ENCODE measurements at regions not wholly inside any gene's neighbourhood (a gene's known extent, or its start where the extent isn't known, plus 50 kb on each side); places are given as distances from the start of the nearest gene placed in this dataset.

DNA sequence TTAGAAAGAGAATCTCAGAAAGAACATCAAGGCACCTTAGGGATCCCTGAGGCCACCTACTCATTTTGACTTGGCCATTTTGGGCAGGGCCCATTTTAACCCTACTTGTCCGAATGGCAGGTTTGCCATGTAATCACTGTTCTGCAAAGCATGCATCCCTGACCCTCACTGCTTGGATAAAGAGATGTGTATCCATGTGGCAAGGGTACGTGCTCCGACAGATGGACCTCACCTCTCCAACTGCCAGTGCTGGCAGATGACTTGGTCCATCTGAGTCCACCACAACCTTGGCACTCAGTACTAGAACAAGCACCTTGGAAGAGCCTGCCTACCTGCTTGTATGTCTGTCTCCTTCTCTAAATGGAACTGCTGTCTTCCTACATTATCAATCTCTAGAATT, 139.4 kb downstream of the SPATA19 start:
- H3K36me3 Mint-ChIP-seq (ENCODE audit: insufficient read depth, unreplicated experiment): no peaks in the 10 kb centered on the region
- TF ChIP-seq, protein P1, sequence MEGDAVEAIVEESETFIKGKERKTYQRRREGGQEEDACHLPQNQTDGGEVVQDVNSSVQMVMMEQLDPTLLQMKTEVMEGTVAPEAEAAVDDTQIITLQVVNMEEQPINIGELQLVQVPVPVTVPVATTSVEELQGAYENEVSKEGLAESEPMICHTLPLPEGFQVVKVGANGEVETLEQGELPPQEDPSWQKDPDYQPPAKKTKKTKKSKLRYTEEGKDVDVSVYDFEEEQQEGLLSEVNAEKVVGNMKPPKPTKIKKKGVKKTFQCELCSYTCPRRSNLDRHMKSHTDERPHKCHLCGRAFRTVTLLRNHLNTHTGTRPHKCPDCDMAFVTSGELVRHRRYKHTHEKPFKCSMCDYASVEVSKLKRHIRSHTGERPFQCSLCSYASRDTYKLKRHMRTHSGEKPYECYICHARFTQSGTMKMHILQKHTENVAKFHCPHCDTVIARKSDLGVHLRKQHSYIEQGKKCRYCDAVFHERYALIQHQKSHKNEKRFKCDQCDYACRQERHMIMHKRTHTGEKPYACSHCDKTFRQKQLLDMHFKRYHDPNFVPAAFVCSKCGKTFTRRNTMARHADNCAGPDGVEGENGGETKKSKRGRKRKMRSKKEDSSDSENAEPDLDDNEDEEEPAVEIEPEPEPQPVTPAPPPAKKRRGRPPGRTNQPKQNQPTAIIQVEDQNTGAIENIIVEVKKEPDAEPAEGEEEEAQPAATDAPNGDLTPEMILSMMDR (IDR thresholded peaks at IDR 0.05; ENCODE audit: unreplicated experiment): no peak
- H3K4me1 Mint-ChIP-seq (ENCODE audit: low read depth, unreplicated experiment): no peaks in the 10 kb centered on the region
- no peak for DNase-seq
- no peaks in the 10 kb centered on the region for H3K27me3 Mint-ChIP-seq (ENCODE audit: unreplicated experiment)
- H3K9me3 Mint-ChIP-seq (ENCODE audit: low read depth, unreplicated experiment): peaks cover 7% of the 10 kb centered on the region
- CTCF ChIA-PET: no interaction called here
- intact Hi-C loops (cut with micrococcal nuclease; ENCODE audit: unreplicated experiment): no loop called here
- no peak overlapping the region for H3K27ac Mint-ChIP-seq (ENCODE audit: unreplicated experiment)
- BruUV-seq (replicated peaks): no TSS peak
- H3K4me3 Mint-ChIP-seq (ENCODE audit: low read depth, unreplicated experiment): no peak overlapping the region

DNA sequence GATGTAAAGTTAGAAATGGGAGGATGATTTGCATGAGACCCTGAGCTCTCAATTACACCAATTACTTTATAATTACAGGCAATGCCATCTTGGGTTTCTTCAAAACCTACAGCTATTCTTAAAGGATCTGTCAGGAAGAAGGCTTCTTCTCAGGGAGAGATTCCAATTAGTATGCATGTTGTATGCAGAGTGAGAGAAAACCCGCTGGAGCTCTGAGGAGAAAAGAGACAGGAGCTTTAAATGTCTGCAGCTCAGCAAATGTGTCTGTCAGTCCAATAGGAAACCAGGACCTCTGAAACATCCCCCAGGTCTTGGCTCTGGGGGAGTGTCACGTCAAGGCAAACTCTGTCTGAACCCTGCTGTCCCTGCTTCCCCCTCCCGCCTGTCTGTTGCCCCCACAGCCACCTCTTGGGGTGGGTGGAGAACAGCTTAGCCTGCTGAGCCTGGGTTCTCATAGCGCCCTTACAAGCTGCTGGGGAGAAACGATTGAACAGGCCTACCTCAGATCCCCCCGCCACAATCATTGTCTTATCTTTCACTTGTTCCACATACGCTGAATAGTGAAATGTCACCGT, 140.2 kb downstream of the SPATA19 start:
- DNase-seq: no peak
- BruUV-seq (replicated peaks): no TSS peak
- H3K4me1 Mint-ChIP-seq (ENCODE audit: low read depth, unreplicated experiment): no peaks in the 10 kb centered on the region
- H3K27me3 Mint-ChIP-seq (ENCODE audit: unreplicated experiment): no peaks in the 10 kb centered on the region
- H3K36me3 Mint-ChIP-seq (ENCODE audit: insufficient read depth, unreplicated experiment): no peaks in the 10 kb centered on the region
- H3K27ac Mint-ChIP-seq (ENCODE audit: unreplicated experiment): no peak overlapping the region
- intact Hi-C loops (cut with micrococcal nuclease; ENCODE audit: unreplicated experiment): no loop called here
- peaks cover 7% of the 10 kb centered on the region for H3K9me3 Mint-ChIP-seq (ENCODE audit: low read depth, unreplicated experiment)
- H3K4me3 Mint-ChIP-seq (ENCODE audit: low read depth, unreplicated experiment): no peak overlapping the region
- CTCF ChIA-PET: no interaction called here
- TF ChIP-seq, protein P1 (IDR thresholded peaks at IDR 0.05; ENCODE audit: unreplicated experiment): no peak

DNA sequence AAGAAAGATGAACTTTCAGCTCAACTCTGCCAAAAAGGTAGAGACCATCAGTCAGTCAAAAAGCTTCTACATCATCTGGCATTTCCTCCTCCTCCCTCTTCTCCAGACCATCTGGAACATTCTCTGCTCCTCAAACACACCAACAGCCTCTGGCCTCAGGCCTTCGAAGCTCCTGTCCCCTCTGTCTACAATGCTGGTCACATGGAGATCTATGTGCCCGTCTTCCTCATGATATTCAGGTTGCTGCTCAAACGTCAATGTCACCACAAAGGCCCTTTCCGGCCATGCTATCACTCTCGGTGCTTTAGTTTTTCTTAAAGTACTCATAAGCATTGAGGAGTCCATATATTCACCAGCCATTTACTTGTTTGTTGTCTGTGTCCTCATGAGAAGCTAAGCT, 146.2 kb downstream of the SPATA19 start:
- TF ChIP-seq, protein P1 (IDR thresholded peaks at IDR 0.05; ENCODE audit: unreplicated experiment): no peak
- Mint-ChIP-seq H3K27me3 (ENCODE audit: unreplicated experiment) (no peaks in the 10 kb centered on the region), H3K4me3 (ENCODE audit: low read depth, unreplicated experiment) (no peak overlapping the region)

DNA sequence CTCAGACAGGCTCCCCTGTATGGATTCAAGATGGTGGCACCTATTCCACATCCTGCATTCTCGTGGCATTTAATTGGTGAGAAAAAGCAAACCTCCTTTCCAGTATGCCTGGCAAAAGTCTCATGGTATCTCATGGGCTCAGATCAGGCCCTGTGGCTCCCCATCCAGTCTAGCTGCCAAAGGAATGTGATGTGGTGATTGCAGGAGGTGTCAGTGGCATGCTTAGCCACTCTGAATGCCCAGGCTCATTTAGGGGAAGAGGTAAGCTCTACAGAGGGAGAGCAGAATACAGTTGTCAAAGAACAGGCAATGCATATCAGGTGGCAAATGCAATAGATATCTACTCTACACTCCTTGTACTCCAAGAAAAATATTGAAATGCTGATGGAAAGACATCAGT, 146.7 kb downstream of the SPATA19 start:
- H3K36me3 Mint-ChIP-seq (ENCODE audit: insufficient read depth, unreplicated experiment): no peaks in the 10 kb centered on the region
- H3K4me3 Mint-ChIP-seq (ENCODE audit: low read depth, unreplicated experiment): no peak overlapping the region
- intact Hi-C loops (cut with micrococcal nuclease; ENCODE audit: unreplicated experiment): no loop called here
- CTCF ChIA-PET: no interaction called here
- peaks cover 22% of the 10 kb centered on the region for H3K9me3 Mint-ChIP-seq (ENCODE audit: low read depth, unreplicated experiment)
- H3K27me3 Mint-ChIP-seq (ENCODE audit: unreplicated experiment): no peaks in the 10 kb centered on the region
- TF ChIP-seq, protein P1 (IDR thresholded peaks at IDR 0.05; ENCODE audit: unreplicated experiment): no peak
- no peak overlapping the region for H3K27ac Mint-ChIP-seq (ENCODE audit: unreplicated experiment)
- no TSS peak for BruUV-seq (replicated peaks)
- H3K4me1 Mint-ChIP-seq (ENCODE audit: low read depth, unreplicated experiment): no peaks in the 10 kb centered on the region
- DNase-seq: no peak

More for the DNA sequence above, 146.2 kb downstream of the SPATA19 start:
- no peak for DNase-seq
- CTCF ChIA-PET: no interaction called here
- no peak overlapping the region for H3K27ac Mint-ChIP-seq (ENCODE audit: unreplicated experiment)
- intact Hi-C loops (cut with micrococcal nuclease; ENCODE audit: unreplicated experiment): no loop called here
- BruUV-seq (replicated peaks): no TSS peak
- no peaks in the 10 kb centered on the region for H3K36me3 Mint-ChIP-seq (ENCODE audit: insufficient read depth, unreplicated experiment)
- H3K9me3 Mint-ChIP-seq (ENCODE audit: low read depth, unreplicated experiment): peaks cover 22% of the 10 kb centered on the region
- H3K4me1 Mint-ChIP-seq (ENCODE audit: low read depth, unreplicated experiment): no peaks in the 10 kb centered on the region
